Neural cell (in vitro differentiated cells): ENCODE measurements at regions not wholly inside any gene's neighbourhood (a gene's known extent, or its start where the extent isn't known, plus 50 kb on each side); places are given as distances from the start of the nearest gene placed in this dataset.

Experiments
- EZH2 ChIP-seq: fragments of 200-600, 300-800 bp; shearing (Covaris generic), sonication (generic); IDR thresholded peaks from 2 replicates; pipeline ENCODE4 v1.6.1; 2014; ENCODE audit warnings: antibody characterized with exemption, low read length, borderline replicate concordance, mild to moderate bottlenecking; ENCODE audit not compliant: insufficient read depth, poor library complexity, severe bottlenecking
- POLR2AphosphoS5 ChIP-seq: IDR thresholded peaks from 2 replicates; pipeline ENCODE4 v1.6.1; 2012
- TAF1 ChIP-seq: IDR thresholded peaks from 2 replicates; pipeline ENCODE4 v1.6.1; 2012; ENCODE audit warnings: low read depth
- TF ChIP-seq, protein P1 (sequence below): fragments of 450-650 bp; IDR thresholded peaks from 2 replicates; pipeline ENCODE4 v1.5.1; 2014; ENCODE audit warnings: antibody characterized with exemption, mild to moderate bottlenecking, moderate library complexity; ENCODE audit not compliant: poor library complexity, severe bottlenecking
- TF ChIP-seq, protein P2 (sequence below): IDR thresholded peaks from 2 replicates; pipeline ENCODE4 v1.6.1; 2012; ENCODE audit warnings: borderline replicate concordance

DNA sequence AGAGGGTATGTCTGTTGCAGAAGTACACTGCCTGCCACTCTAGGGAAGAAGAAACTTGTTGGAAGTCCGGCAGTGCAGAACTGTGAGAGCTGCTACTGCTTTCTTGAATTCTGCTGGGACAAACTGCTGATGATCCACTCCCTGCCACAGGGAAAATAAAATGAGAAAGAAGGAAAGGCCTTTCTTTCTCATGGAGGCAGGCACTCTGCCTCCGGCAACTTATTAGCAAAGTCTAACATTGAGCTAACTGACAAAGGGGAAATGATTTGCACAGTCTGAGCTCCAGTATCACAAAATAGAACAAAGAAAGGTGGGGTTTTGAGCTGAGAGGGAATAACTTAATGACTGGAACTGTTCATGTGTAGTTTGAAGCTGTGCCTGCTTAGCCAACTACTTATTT lies 134.6 kb downstream of the AASDHPPT start:
- TF ChIP-seq, protein P1, sequence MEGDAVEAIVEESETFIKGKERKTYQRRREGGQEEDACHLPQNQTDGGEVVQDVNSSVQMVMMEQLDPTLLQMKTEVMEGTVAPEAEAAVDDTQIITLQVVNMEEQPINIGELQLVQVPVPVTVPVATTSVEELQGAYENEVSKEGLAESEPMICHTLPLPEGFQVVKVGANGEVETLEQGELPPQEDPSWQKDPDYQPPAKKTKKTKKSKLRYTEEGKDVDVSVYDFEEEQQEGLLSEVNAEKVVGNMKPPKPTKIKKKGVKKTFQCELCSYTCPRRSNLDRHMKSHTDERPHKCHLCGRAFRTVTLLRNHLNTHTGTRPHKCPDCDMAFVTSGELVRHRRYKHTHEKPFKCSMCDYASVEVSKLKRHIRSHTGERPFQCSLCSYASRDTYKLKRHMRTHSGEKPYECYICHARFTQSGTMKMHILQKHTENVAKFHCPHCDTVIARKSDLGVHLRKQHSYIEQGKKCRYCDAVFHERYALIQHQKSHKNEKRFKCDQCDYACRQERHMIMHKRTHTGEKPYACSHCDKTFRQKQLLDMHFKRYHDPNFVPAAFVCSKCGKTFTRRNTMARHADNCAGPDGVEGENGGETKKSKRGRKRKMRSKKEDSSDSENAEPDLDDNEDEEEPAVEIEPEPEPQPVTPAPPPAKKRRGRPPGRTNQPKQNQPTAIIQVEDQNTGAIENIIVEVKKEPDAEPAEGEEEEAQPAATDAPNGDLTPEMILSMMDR = no peak
- TF ChIP-seq, protein P2, sequence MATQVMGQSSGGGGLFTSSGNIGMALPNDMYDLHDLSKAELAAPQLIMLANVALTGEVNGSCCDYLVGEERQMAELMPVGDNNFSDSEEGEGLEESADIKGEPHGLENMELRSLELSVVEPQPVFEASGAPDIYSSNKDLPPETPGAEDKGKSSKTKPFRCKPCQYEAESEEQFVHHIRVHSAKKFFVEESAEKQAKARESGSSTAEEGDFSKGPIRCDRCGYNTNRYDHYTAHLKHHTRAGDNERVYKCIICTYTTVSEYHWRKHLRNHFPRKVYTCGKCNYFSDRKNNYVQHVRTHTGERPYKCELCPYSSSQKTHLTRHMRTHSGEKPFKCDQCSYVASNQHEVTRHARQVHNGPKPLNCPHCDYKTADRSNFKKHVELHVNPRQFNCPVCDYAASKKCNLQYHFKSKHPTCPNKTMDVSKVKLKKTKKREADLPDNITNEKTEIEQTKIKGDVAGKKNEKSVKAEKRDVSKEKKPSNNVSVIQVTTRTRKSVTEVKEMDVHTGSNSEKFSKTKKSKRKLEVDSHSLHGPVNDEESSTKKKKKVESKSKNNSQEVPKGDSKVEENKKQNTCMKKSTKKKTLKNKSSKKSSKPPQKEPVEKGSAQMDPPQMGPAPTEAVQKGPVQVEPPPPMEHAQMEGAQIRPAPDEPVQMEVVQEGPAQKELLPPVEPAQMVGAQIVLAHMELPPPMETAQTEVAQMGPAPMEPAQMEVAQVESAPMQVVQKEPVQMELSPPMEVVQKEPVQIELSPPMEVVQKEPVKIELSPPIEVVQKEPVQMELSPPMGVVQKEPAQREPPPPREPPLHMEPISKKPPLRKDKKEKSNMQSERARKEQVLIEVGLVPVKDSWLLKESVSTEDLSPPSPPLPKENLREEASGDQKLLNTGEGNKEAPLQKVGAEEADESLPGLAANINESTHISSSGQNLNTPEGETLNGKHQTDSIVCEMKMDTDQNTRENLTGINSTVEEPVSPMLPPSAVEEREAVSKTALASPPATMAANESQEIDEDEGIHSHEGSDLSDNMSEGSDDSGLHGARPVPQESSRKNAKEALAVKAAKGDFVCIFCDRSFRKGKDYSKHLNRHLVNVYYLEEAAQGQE = no peak
- TF ChIP-seq POLR2AphosphoS5 (no peak), EZH2 (no peak), TAF1 (no peak)
